IMR-90 (cell line): ENCODE measurements at regions not wholly inside any gene's neighbourhood (a gene's known extent, or its start where the extent isn't known, plus 50 kb on each side); places are given as distances from the start of the nearest gene placed in this dataset.

Source experiments
- BHLHE40 ChIP-seq: fragments of 150-350 bp; IDR thresholded peaks from 2 replicates; pipeline ENCODE4 v1.6.1; 2016; ENCODE audit warnings: mild to moderate bottlenecking, low read depth, low read length
- CTCF ChIP-seq: conservative IDR thresholded peaks from 2 replicates; pipeline ENCODE4 v1.5.1; 2012; ENCODE audit warnings: mild to moderate bottlenecking, low read depth, low read length, improper control_type of control experiment
- MAFK ChIP-seq: IDR thresholded peaks from 2 replicates; pipeline ENCODE4 v1.6.1; 2012; ENCODE audit warnings: low read depth, low read length, improper control_type of control experiment
- NFE2L2 ChIP-seq: fragments of 150-350 bp; IDR thresholded peaks from 2 replicates; pipeline ENCODE4 v1.6.1; 2016; ENCODE audit warnings: low read depth, mild to moderate bottlenecking, low read length
- RAD21 ChIP-seq: IDR thresholded peaks from 2 replicates; pipeline ENCODE4 v1.6.1; 2012; ENCODE audit warnings: low read length, improper control_type of control experiment
- RCOR1 ChIP-seq: IDR thresholded peaks from 2 replicates; pipeline ENCODE4 v1.6.1; 2012; ENCODE audit warnings: mild to moderate bottlenecking, low read length, improper control_type of control experiment; ENCODE audit not compliant: insufficient replicate concordance
- SMC3 ChIP-seq: fragments of 150-350 bp; IDR thresholded peaks from 2 replicates; pipeline ENCODE4 v1.6.1; 2016; ENCODE audit warnings: low read depth, mild to moderate bottlenecking, antibody characterized with exemption, low read length, moderate library complexity

GRCh38 chr17:36812762-36813161 lies 124.5 kb upstream of the LHX1 start:
- no peak for TF ChIP-seq RCOR1
- no peak for TF ChIP-seq NFE2L2
- no peak for TF ChIP-seq RAD21
- TF ChIP-seq CTCF = no peak
- no peak for TF ChIP-seq BHLHE40
- TF ChIP-seq MAFK = no peak
- TF ChIP-seq SMC3 = no peak
